ENCODE measurements at regions not wholly inside any gene's neighbourhood (a gene's known extent, or its start where the extent isn't known, plus 50 kb on each side); places are given as distances from the start of the nearest gene placed in this dataset.

DNA sequence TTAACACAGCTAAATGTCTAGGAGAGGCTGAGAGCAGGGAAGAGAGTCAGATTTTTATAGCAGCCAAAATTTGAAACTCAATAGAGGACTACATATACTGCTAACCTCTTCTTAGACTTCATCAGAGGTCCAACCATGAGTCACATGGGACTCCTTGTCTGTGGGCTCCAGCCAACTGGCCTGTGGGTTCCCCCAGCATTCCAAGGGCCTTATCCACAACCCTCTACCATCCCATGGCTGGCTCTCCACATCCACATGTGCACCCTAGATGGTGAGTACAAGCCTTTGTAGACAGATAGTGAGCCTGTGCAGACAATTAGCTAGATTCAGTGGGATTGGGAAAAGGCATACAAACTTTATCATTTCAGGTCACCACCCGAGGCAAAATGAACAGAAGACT is 901.9 kb upstream of the ZEB2 start:
- H3K4me2 ChIP-seq, result no peak overlapping the region
- H3K9ac ChIP-seq, result no peak overlapping the region
- H4K20me1 ChIP-seq, result no peaks in the 10 kb centered on the region
- no peak overlapping the region for H3K27ac ChIP-seq
- H3K4me3 ChIP-seq, result no peak overlapping the region; a peak in 1 of 20 replicates
- H3K27me3 ChIP-seq, result 0 out of 22 replicates have a peak, but pooled peaks cover 0 to 3% (median 0%) of the 10 kb centered on the region in 11 experiments
- H3K4me1 ChIP-seq, result peaks cover 0 to 8% (median 3%) of the 10 kb centered on the region in 10 experiments; a peak in 5 of 20 replicates
- TF ChIP-seq Cebpa-rat (IDR thresholded peaks at IDR 0.05), result no peak
- peaks cover 0 to 18% (median 0%) of the 10 kb centered on the region in 11 experiments; a peak in 4 of 22 replicates for H3K36me3 ChIP-seq
- peaks cover 50 to 78% (median 62%) of the 10 kb centered on the region in 11 experiments for H3K9me3 ChIP-seq (replicated peaks in 1 of 11)

DNA sequence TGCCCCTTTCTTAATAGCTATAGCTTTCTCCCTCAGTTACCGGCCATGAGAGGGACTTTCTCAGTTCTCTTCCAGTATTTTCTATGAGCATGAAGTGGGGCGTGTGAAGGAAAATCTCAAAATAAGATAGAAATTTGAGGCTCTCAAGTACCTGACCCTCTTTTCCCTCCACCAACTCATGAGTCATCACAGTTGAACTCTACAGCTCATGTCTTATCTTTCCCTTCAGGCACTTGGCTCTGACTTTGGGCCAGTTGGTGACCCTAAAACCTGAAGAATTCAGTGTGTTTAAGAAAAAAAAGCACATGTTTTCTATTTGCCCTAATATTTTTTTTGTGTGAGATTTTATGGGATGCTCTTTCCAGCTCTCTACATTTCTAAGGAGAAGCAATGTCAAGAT is 896.7 kb upstream of the ZEB2 start:
- H3K36me3 ChIP-seq, result peaks cover 0 to 30% (median 0%) of the 10 kb centered on the region in 11 experiments; a peak in 5 of 22 replicates
- H3K9ac ChIP-seq, result no peak overlapping the region
- no peak overlapping the region for H3K4me2 ChIP-seq
- no peak for TF ChIP-seq Cebpa-rat (IDR thresholded peaks at IDR 0.05)
- H3K4me1 ChIP-seq, result peaks cover 7 to 38% (median 21%) of the 10 kb centered on the region in 10 experiments
- H4K20me1 ChIP-seq, result no peaks in the 10 kb centered on the region
- H3K4me3 ChIP-seq, result no peak overlapping the region
- peaks cover 0 to 36% (median 0%) of the 10 kb centered on the region in 11 experiments; a peak in 5 of 22 replicates for H3K27me3 ChIP-seq
- peak overlapping the region in 1 of 11 experiments; percentile 44; a peak in 1 of 22 replicates for H3K27ac ChIP-seq
- peaks cover 71 to 89% (median 86%) of the 10 kb centered on the region in 11 experiments for H3K9me3 ChIP-seq (replicated peaks in 1 of 11)

DNA sequence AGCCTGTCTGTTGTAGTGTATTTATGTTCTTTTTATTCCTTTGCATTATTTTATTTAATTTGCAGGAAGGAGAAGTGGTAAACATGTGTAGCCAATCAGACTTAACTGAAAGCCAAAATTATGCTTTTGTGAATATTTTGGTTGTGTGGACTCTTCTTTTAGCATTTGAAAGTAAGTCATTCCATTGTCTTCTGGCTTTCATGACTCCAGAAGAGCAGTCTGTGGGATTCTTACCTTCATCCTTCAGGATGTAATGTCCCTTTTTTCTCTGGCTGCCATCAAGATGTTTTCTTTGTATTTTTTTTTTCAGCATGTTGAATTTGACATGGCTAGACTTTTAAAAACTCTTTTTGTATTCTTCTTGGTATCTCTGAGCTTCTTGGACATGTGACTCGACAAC is 895.2 kb upstream of the ZEB2 start:
- Histone ChIP-seq H3K4me1 (peaks cover 20 to 53% (median 36%) of the 10 kb centered on the region in 10 experiments), H3K4me3 (peak overlapping the region in 2 of 10 experiments; percentile 15 to 16; a peak in 2 of 20 replicates), H3K9me3 (replicated peaks in 1 of 11) (peaks cover 56 to 77% (median 71%) of the 10 kb centered on the region in 11 experiments), H3K27ac (peak overlapping the region in 2 of 11 experiments; percentile 14 to 44; a peak in 2 of 22 replicates), H3K9ac (no peak overlapping the region), H3K4me2 (no peak overlapping the region), H3K27me3 (peaks cover 0 to 47% (median 0%) of the 10 kb centered on the region in 11 experiments; a peak in 7 of 22 replicates), H4K20me1 (no peaks in the 10 kb centered on the region; a peak in 1 of 22 replicates), H3K36me3 (peaks cover 0 to 21% (median 0%) of the 10 kb centered on the region in 11 experiments; a peak in 4 of 22 replicates)
- no peak for TF ChIP-seq Cebpa-rat (IDR thresholded peaks at IDR 0.05)

DNA sequence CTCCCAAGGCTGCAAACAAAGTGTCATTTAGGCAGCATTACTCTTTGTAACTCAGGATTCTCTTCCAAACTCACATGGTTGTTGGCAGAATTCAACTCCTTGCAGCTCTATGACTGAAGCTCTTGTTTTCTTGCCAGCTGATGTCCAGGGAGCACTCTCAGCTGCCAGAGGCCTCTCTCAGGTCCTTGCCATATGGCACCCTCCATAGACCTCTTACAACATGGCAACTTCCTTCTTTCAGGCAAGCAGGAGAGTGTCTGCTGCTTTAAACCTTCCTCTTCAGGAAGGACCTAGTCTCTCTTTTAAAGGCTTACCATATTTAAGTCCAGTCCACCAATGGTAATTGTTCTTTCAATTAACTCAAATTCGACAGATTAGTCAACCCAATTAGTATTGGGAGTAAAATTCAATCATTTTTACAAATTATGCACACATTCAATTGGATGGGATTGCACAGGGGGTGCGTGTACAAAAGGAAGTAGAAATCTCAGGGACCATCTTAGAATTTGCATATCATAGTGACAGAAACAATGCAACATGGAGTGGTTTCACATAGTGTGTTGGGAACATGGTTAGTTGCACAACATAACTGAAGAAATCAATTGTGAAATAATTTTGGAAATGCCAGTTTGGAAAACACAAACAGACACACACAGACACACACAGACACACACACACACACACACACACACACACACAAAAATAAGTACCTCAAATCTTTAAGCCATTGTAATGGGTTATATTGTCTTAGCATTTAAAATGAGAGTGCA is 893.5 kb upstream of the ZEB2 start:
- Histone ChIP-seq H3K9ac (peak overlapping the region in 6 of 11 experiments; percentile 25 to 82 (median 52); a peak in 8 of 22 replicates), H3K27ac (peak overlapping the region in 8 of 11 experiments; percentile 73 to 98 (median 84); a peak in 16 of 22 replicates), H4K20me1 (no peaks in the 10 kb centered on the region; a peak in 1 of 22 replicates), H3K27me3 (peaks cover 0 to 58% (median 0%) of the 10 kb centered on the region in 11 experiments; a peak in 7 of 22 replicates), H3K4me1 (peaks cover 20 to 62% (median 39%) of the 10 kb centered on the region in 10 experiments), H3K9me3 (replicated peaks in 1 of 11) (peaks cover 40 to 76% (median 62%) of the 10 kb centered on the region in 11 experiments), H3K36me3 (peaks cover 0 to 19% (median 0%) of the 10 kb centered on the region in 11 experiments; a peak in 5 of 22 replicates), H3K4me3 (peak overlapping the region in 1 of 10 experiments; percentile 16; a peak in 3 of 20 replicates), H3K4me2 (peak overlapping the region in 9 of 11 experiments; percentile 8 to 91 (median 80); a peak in 16 of 22 replicates)
- TF ChIP-seq Cebpa-rat (IDR thresholded peaks at IDR 0.05), result peak in 1 of 11 experiments; percentile 33; a peak in 1 of 22 replicates

DNA sequence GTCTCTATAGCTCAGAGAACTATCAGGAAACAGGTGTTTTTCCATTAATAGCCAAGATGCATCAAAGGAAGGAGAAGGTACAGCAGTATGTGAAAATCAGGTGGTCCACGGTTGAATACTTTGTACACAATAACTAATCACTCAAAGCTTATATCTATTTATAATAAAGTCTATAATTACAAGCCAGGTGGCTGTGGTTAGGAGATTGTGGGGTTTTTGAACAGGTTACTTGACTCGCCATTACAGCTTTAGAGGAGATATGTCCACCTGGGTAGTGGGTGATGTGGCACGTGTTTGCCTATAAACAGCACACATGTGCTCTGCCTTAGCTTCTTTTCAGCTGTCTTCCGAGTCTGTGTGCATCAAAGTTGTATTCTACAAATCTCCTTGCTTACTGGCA is 892.2 kb upstream of the ZEB2 start:
- no peak for TF ChIP-seq Cebpa-rat (IDR thresholded peaks at IDR 0.05)
- Histone ChIP-seq H3K4me1 (peaks cover 20 to 63% (median 39%) of the 10 kb centered on the region in 10 experiments), H3K27me3 (peaks cover 0 to 70% (median 0%) of the 10 kb centered on the region in 11 experiments; a peak in 7 of 22 replicates), H3K9me3 (replicated peaks in 1 of 11) (peaks cover 46 to 76% (median 63%) of the 10 kb centered on the region in 11 experiments), H3K4me2 (peak overlapping the region; percentile 59 to 91 (median 84)), H3K36me3 (peaks cover 0 to 32% (median 0%) of the 10 kb centered on the region in 11 experiments; a peak in 6 of 22 replicates), H3K9ac (peak overlapping the region in 9 of 11 experiments; percentile 38 to 82 (median 65); a peak in 16 of 22 replicates), H3K27ac (peak overlapping the region in 9 of 11 experiments; percentile 52 to 98 (median 83); a peak in 18 of 22 replicates), H3K4me3 (peak overlapping the region in 1 of 10 experiments; percentile 18; a peak in 3 of 20 replicates), H4K20me1 (no peaks in the 10 kb centered on the region; a peak in 1 of 22 replicates)

DNA sequence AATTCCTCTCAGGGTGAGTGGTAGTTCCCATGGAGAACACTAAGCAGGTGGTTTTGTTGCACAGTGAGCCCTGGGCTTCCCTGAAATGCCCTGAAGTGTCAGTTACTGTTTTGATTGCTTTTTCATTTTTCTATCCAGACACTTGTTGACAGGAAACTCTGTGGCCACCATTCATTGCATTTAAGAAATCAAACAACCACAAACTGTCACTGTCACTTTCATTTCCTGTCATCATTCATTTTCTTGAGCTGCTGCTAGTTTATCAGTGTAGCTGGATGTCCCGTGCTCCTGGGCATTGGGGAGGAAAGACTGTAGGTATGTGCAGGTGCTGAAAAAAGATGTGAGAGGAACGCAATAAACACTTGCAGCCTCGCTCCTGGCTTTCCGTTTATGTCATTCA is 891.6 kb upstream of the ZEB2 start:
- Histone ChIP-seq H3K4me1 (peaks cover 20 to 63% (median 39%) of the 10 kb centered on the region in 10 experiments), H3K9me3 (replicated peaks in 1 of 11) (peaks cover 45 to 76% (median 63%) of the 10 kb centered on the region in 11 experiments), H3K27ac (peak overlapping the region in 10 of 11 experiments; percentile 5 to 98 (median 80); a peak in 18 of 22 replicates), H3K27me3 (peaks cover 0 to 73% (median 0%) of the 10 kb centered on the region in 11 experiments; a peak in 7 of 22 replicates), H3K9ac (peak overlapping the region in 9 of 11 experiments; percentile 38 to 82 (median 65); a peak in 17 of 22 replicates), H3K36me3 (peaks cover 0 to 31% (median 0%) of the 10 kb centered on the region in 11 experiments; a peak in 6 of 22 replicates), H3K4me2 (peak overlapping the region; percentile 59 to 91 (median 84)), H3K4me3 (peak overlapping the region in 2 of 10 experiments; percentile 18 to 34; a peak in 6 of 20 replicates), H4K20me1 (no peaks in the 10 kb centered on the region; a peak in 1 of 22 replicates)
- peak in 6 of 11 experiments; percentile 47 to 83 (median 56); a peak in 9 of 22 replicates for TF ChIP-seq Cebpa-rat (IDR thresholded peaks at IDR 0.05)

DNA sequence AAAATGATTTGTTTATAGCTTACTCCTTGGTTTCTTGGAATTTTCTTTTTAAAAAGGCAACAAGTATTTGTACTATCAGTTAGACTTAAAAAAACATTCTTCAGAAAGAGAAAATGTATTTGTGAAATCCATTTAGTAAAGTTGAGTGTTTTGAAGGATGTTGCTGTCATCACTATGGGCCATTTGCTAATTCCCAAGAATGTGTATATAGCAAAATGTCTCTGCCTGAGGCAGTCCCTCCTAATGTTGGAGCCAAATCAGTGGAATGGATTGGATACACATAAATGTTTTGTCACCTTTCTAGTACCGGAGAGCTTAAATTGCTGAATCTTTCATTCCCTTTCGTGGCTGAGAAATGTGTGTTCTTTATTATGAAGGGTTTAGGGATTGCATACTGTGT is 890.2 kb upstream of the ZEB2 start:
- H3K9me3 ChIP-seq (replicated peaks in 1 of 11), result peaks cover 34 to 76% (median 56%) of the 10 kb centered on the region in 11 experiments
- H3K36me3 ChIP-seq, result peaks cover 0 to 20% (median 0%) of the 10 kb centered on the region in 11 experiments; a peak in 6 of 22 replicates
- H4K20me1 ChIP-seq, result no peaks in the 10 kb centered on the region; a peak in 1 of 22 replicates
- H3K4me3 ChIP-seq, result peak overlapping the region in 1 of 10 experiments; percentile 25; a peak in 1 of 20 replicates
- H3K27me3 ChIP-seq, result peaks cover 0 to 76% (median 0%) of the 10 kb centered on the region in 11 experiments; a peak in 7 of 22 replicates
- peak overlapping the region in 10 of 11 experiments; percentile 59 to 91 (median 83); a peak in 14 of 22 replicates for H3K4me2 ChIP-seq
- H3K9ac ChIP-seq, result peak overlapping the region in 3 of 11 experiments; percentile 43 to 82 (median 71); a peak in 4 of 22 replicates
- no peak for TF ChIP-seq Cebpa-rat (IDR thresholded peaks at IDR 0.05)
- H3K4me1 ChIP-seq, result peaks cover 20 to 59% (median 39%) of the 10 kb centered on the region in 10 experiments
- H3K27ac ChIP-seq, result peak overlapping the region in 8 of 11 experiments; percentile 73 to 98 (median 84); a peak in 16 of 22 replicates

DNA sequence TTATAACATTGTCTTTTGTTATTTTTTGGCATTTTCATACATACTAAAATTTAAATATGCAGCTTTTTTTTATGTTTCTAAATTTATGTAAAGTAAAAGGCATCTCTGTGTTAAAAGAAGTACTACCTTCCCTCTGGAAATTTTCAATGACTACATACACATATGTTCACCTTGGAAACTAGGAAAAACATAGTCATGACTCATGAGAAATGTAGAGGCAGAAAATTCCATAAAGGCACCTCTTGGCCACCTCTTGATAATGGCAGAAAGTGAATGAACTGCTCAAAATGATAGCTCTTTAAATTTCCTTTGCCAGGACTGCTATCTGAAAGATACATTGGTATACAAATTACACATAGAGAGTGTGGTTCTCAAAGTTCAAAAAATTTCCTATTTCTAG is 889.1 kb upstream of the ZEB2 start:
- TF ChIP-seq Cebpa-rat (IDR thresholded peaks at IDR 0.05), result no peak
- Histone ChIP-seq H3K36me3 (peaks cover 0 to 16% (median 0%) of the 10 kb centered on the region in 11 experiments; a peak in 5 of 22 replicates), H3K27ac (peak overlapping the region in 4 of 11 experiments; percentile 20 to 98 (median 34); a peak in 6 of 22 replicates), H3K9ac (no peak overlapping the region), H3K4me1 (peaks cover 20 to 63% (median 40%) of the 10 kb centered on the region in 10 experiments), H3K4me2 (peak overlapping the region in 1 of 11 experiments; percentile 9; a peak in 2 of 22 replicates), H4K20me1 (no peaks in the 10 kb centered on the region; a peak in 1 of 22 replicates), H3K9me3 (replicated peaks in 1 of 11) (peaks cover 23 to 67% (median 45%) of the 10 kb centered on the region in 11 experiments), H3K4me3 (no peak overlapping the region; a peak in 2 of 20 replicates), H3K27me3 (peaks cover 0 to 70% (median 0%) of the 10 kb centered on the region in 11 experiments; a peak in 7 of 22 replicates)
